ENCODE measurements at regions not wholly inside any gene's neighbourhood (a gene's known extent, or its start where the extent isn't known, plus 50 kb on each side); places are given as distances from the start of the nearest gene placed in this dataset.

- no peaks in the 10 kb centered on the region for H3K27me3 Mint-ChIP-seq
- ATAC-seq (no peak), DNase-seq (no peak)
- no peaks in the 10 kb centered on the region for H3K36me3 Mint-ChIP-seq
- H3K27ac Mint-ChIP-seq, result no peak overlapping the region
- H3K9me3 Mint-ChIP-seq (ENCODE audit: low read depth), result no peaks in the 10 kb centered on the region
- CTCF ChIA-PET, result no interaction called here
- no peaks in the 10 kb centered on the region for H3K4me1 Mint-ChIP-seq
- no peak overlapping the region for H3K4me3 Mint-ChIP-seq
These were observed 435.4 kb upstream of the ATP11B start for GRCh38 chr3:182357928-182358327.

GRCh38 chr3:182364323-182364722 lies 429.0 kb upstream of the ATP11B start:
- H3K36me3 Mint-ChIP-seq, result no peaks in the 10 kb centered on the region
- H3K4me1 Mint-ChIP-seq, result no peaks in the 10 kb centered on the region
- CTCF ChIA-PET, result no interaction called here
- no peak overlapping the region for H3K4me3 Mint-ChIP-seq
- ATAC-seq, result no peak
- H3K9me3 Mint-ChIP-seq (ENCODE audit: low read depth), result no peaks in the 10 kb centered on the region
- H3K27ac Mint-ChIP-seq, result no peak overlapping the region
- no peaks in the 10 kb centered on the region for H3K27me3 Mint-ChIP-seq
- no peak for DNase-seq

- H3K9me3 Mint-ChIP-seq (ENCODE audit: low read depth), result no peaks in the 10 kb centered on the region
- no peak overlapping the region for H3K4me3 Mint-ChIP-seq
- H3K36me3 Mint-ChIP-seq, result no peaks in the 10 kb centered on the region
- no peaks in the 10 kb centered on the region for H3K4me1 Mint-ChIP-seq
- DNase-seq (no peak), ATAC-seq (no peak)
- H3K27me3 Mint-ChIP-seq, result no peaks in the 10 kb centered on the region
- CTCF ChIA-PET, result no interaction called here
- H3K27ac Mint-ChIP-seq, result no peak overlapping the region
These were observed 428.3 kb upstream of the ATP11B start for GRCh38 chr3:182364723-182365650.

GRCh38 chr3:182366746-182367145 lies 426.6 kb upstream of the ATP11B start:
- no peak for ATAC-seq
- H3K9me3 Mint-ChIP-seq (ENCODE audit: low read depth), result no peaks in the 10 kb centered on the region
- no peak overlapping the region for H3K4me3 Mint-ChIP-seq
- DNase-seq, result no peak
- no peaks in the 10 kb centered on the region for H3K36me3 Mint-ChIP-seq
- no peaks in the 10 kb centered on the region for H3K4me1 Mint-ChIP-seq
- no peaks in the 10 kb centered on the region for H3K27me3 Mint-ChIP-seq
- H3K27ac Mint-ChIP-seq, result no peak overlapping the region
- CTCF ChIA-PET, result no interaction called here

- Mint-ChIP-seq H3K36me3 (no peaks in the 10 kb centered on the region), H3K27me3 (no peaks in the 10 kb centered on the region), H3K9me3 (ENCODE audit: low read depth) (no peaks in the 10 kb centered on the region), H3K4me3 (no peak overlapping the region), H3K4me1 (no peaks in the 10 kb centered on the region), H3K27ac (no peak overlapping the region)
- ATAC-seq, result no peak
- CTCF ChIA-PET, result no interaction called here
- no peak for DNase-seq
These were observed 423.4 kb upstream of the ATP11B start for GRCh38 chr3:182369861-182370260.

- Mint-ChIP-seq H3K27ac (no peak overlapping the region), H3K9me3 (ENCODE audit: low read depth) (no peaks in the 10 kb centered on the region), H3K4me1 (no peaks in the 10 kb centered on the region), H3K4me3 (no peak overlapping the region), H3K27me3 (no peaks in the 10 kb centered on the region), H3K36me3 (no peaks in the 10 kb centered on the region)
- CTCF ChIA-PET, result no interaction called here
- no peak for DNase-seq
- no peak for ATAC-seq
These were observed 422.4 kb upstream of the ATP11B start for GRCh38 chr3:182370949-182371348.

- no peak for ATAC-seq
- no peaks in the 10 kb centered on the region for H3K9me3 Mint-ChIP-seq (ENCODE audit: low read depth)
These were observed 417.4 kb upstream of the ATP11B start for GRCh38 chr3:182375916-182376315.

GRCh38 chr3:182382112-182382857 lies 411.0 kb upstream of the ATP11B start:
- H3K4me3 Mint-ChIP-seq, result no peak overlapping the region
- H3K9me3 Mint-ChIP-seq (ENCODE audit: low read depth), result no peaks in the 10 kb centered on the region
- H3K4me1 Mint-ChIP-seq, result no peaks in the 10 kb centered on the region
- no peak for ATAC-seq
- no peak for DNase-seq
- CTCF ChIA-PET, result no interaction called here
- no peak overlapping the region for H3K27ac Mint-ChIP-seq
- no peaks in the 10 kb centered on the region for H3K27me3 Mint-ChIP-seq
- no peaks in the 10 kb centered on the region for H3K36me3 Mint-ChIP-seq

More at GRCh38 chr3:182375916-182376315, 417.4 kb upstream of the ATP11B start:
- DNase-seq, result no peak
- H3K36me3 Mint-ChIP-seq, result no peaks in the 10 kb centered on the region
- CTCF ChIA-PET, result no interaction called here
- H3K27me3 Mint-ChIP-seq, result no peaks in the 10 kb centered on the region
- no peak overlapping the region for H3K27ac Mint-ChIP-seq
- H3K4me1 Mint-ChIP-seq, result no peaks in the 10 kb centered on the region
- H3K4me3 Mint-ChIP-seq, result no peak overlapping the region

GRCh38 chr3:182384221-182384620 lies 409.1 kb upstream of the ATP11B start:
- CTCF ChIA-PET, result no interaction called here
- H3K36me3 Mint-ChIP-seq, result no peaks in the 10 kb centered on the region
- H3K27ac Mint-ChIP-seq, result no peak overlapping the region
- H3K4me3 Mint-ChIP-seq, result no peak overlapping the region
- ATAC-seq (no peak), DNase-seq (no peak)
- H3K9me3 Mint-ChIP-seq (ENCODE audit: low read depth), result no peaks in the 10 kb centered on the region
- H3K4me1 Mint-ChIP-seq, result no peaks in the 10 kb centered on the region
- no peaks in the 10 kb centered on the region for H3K27me3 Mint-ChIP-seq

- H3K9me3 Mint-ChIP-seq (ENCODE audit: low read depth), result no peaks in the 10 kb centered on the region
- H3K36me3 Mint-ChIP-seq, result no peaks in the 10 kb centered on the region
- H3K4me3 Mint-ChIP-seq, result no peak overlapping the region
- H3K27ac Mint-ChIP-seq, result no peak overlapping the region
- no peak for DNase-seq
- no peak for ATAC-seq
- no peaks in the 10 kb centered on the region for H3K27me3 Mint-ChIP-seq
- CTCF ChIA-PET, result no interaction called here
- no peaks in the 10 kb centered on the region for H3K4me1 Mint-ChIP-seq
These were observed 407.9 kb upstream of the ATP11B start for GRCh38 chr3:182385356-182385755.

GRCh38 chr3:182388506-182388905 lies 404.8 kb upstream of the ATP11B start:
- CTCF ChIA-PET, result no interaction called here
- Mint-ChIP-seq H3K9me3 (ENCODE audit: low read depth) (no peaks in the 10 kb centered on the region), H3K27me3 (no peaks in the 10 kb centered on the region), H3K4me3 (no peak overlapping the region), H3K36me3 (no peaks in the 10 kb centered on the region), H3K4me1 (no peaks in the 10 kb centered on the region), H3K27ac (no peak overlapping the region)
- ATAC-seq (no peak), DNase-seq (no peak)

GRCh38 chr3:182389071-182389815 lies 404.1 kb upstream of the ATP11B start:
- Mint-ChIP-seq H3K9me3 (ENCODE audit: low read depth) (no peaks in the 10 kb centered on the region), H3K4me3 (no peak overlapping the region), H3K27me3 (no peaks in the 10 kb centered on the region), H3K27ac (no peak overlapping the region), H3K4me1 (no peaks in the 10 kb centered on the region), H3K36me3 (no peaks in the 10 kb centered on the region)
- DNase-seq (no peak), ATAC-seq (no peak)
- CTCF ChIA-PET, result no interaction called here

GRCh38 chr3:182390421-182390820 lies 402.9 kb upstream of the ATP11B start:
- no peak for ATAC-seq
- Mint-ChIP-seq H3K36me3 (no peaks in the 10 kb centered on the region), H3K27me3 (no peaks in the 10 kb centered on the region), H3K4me1 (no peaks in the 10 kb centered on the region), H3K27ac (no peak overlapping the region), H3K9me3 (ENCODE audit: low read depth) (no peaks in the 10 kb centered on the region), H3K4me3 (no peak overlapping the region)
- CTCF ChIA-PET, result no interaction called here
- no peak for DNase-seq
